Sigmoid colon (tissue), 3 donors: ENCODE measurements at regions not wholly inside any gene's neighbourhood (a gene's known extent, or its start where the extent isn't known, plus 50 kb on each side); places are given as distances from the start of the nearest gene placed in this dataset.

Experiments used
- POLR2A ChIP-seq, 2 donors: fragments of 450-650 bp; IDR thresholded peaks; one replicate each; pipeline ENCODE4 v1.6.1; 2016; ENCODE audit warnings: antibody characterized with exemption in 2 of 2, mild to moderate bottlenecking in 2 of 2, moderate library complexity in 2 of 2
- TF ChIP-seq, protein P1 (sequence below), 4 experiments: fragments of 450-650 bp in 3 of 4; fragments of 200-600 bp in 1 of 4; IDR thresholded peaks; one replicate each; pipeline ENCODE4 v1.5.1; 2016 to 2019; ENCODE audit warnings: antibody characterized with exemption in 4 of 4, mild to moderate bottlenecking in 3 of 4, moderate library complexity in 2 of 4

DNA sequence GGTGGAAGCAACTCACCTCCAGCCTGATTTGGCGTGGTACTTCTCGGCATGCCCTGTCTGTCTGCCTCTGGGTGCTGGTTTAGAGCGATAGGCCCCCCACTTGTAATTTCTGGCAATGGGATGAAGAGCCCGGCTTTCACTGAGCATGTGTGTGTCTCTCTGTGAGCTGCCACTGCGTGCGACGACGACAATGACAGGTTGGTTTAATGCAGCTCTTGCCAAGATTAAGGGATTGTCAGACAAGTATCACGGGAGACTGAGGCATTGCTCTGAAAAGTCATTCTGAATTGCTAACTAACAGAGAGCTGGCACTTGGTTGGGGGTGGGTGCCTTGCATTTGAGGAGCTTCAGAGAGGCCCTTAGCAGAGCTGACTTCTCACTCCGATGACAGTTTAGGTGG lies 348.8 kb upstream of the CLINT1 start:
- TF ChIP-seq, protein P1, sequence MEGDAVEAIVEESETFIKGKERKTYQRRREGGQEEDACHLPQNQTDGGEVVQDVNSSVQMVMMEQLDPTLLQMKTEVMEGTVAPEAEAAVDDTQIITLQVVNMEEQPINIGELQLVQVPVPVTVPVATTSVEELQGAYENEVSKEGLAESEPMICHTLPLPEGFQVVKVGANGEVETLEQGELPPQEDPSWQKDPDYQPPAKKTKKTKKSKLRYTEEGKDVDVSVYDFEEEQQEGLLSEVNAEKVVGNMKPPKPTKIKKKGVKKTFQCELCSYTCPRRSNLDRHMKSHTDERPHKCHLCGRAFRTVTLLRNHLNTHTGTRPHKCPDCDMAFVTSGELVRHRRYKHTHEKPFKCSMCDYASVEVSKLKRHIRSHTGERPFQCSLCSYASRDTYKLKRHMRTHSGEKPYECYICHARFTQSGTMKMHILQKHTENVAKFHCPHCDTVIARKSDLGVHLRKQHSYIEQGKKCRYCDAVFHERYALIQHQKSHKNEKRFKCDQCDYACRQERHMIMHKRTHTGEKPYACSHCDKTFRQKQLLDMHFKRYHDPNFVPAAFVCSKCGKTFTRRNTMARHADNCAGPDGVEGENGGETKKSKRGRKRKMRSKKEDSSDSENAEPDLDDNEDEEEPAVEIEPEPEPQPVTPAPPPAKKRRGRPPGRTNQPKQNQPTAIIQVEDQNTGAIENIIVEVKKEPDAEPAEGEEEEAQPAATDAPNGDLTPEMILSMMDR (IDR thresholded peaks at IDR 0.05): no peak
- TF ChIP-seq POLR2A (IDR thresholded peaks at IDR 0.05): no peak
